ENCODE measurements at regions not wholly inside any gene's neighbourhood (a gene's known extent, or its start where the extent isn't known, plus 50 kb on each side); places are given as distances from the start of the nearest gene placed in this dataset.

DNA sequence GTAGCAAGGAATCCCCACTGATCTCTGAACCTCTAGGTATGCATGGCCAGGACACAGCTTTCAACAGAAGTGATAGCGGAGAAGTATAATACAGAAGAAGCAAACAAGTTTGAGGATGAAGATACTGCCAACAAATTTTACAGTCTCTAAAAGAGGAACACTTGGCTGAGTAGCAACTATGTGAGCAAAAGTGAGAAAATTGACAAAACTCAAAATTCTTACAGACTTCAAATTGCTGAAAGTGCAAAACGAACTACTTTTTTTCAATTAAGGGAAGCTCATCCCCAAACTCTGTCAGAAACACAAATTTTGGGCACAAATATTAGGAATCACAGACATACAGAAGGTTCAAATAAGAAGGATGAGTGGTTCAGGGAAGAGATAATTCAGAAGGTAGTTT, 1324.6 kb downstream of the LRFN5 start:
- DNase-seq = no peak

DNA sequence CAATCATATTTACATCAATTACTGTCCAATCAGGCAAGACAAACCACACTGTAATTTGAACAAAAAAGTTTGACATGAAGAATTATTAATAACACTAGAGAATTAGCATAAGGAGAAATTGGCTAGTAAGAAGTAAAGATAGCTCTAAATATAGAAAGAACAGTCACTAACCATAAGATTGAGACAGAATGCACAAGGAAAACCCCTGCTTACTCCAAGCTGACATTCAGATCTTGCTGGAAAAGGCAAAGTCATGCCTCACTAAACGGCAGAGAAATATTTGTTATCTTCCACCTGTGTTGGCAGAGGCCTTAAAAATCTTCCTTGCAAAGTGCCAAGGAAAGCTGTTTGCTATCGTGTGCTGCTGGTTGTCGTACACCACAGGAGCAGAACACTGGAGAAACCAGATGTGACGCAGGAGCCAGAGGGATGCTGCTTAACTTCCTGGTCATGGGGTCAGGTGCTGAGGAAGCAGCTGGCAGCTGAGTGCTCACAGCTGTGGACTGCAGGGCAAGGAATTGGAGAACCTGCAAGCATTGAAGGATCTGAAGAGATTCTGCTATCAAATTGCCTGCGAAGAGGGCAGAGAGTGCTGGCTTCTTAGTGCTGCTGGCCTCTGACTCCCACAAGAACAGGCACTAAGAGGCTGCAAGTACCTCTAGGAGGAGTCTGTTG, 1323.3 kb downstream of the LRFN5 start:
- no peak for DNase-seq

DNA sequence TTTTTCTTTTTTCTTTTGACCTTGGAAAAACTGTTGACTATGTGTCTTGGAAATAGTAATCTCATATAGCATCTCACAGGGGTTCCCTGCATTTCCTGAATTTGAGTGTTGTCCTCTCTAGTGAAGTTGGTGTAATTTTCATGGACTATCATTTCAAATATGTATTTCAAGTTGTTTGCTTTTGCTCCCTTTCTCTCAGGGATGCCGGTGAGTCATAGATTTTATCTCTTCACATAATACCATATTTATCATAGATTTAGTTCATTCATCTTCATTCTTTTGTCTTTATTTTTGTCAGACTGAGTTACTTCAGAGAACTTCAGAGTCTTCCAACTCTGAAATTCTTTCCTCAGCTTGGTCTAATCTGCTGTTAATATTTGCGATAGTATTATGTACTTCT, 1320.6 kb downstream of the LRFN5 start:
- DNase-seq = no peak

DNA sequence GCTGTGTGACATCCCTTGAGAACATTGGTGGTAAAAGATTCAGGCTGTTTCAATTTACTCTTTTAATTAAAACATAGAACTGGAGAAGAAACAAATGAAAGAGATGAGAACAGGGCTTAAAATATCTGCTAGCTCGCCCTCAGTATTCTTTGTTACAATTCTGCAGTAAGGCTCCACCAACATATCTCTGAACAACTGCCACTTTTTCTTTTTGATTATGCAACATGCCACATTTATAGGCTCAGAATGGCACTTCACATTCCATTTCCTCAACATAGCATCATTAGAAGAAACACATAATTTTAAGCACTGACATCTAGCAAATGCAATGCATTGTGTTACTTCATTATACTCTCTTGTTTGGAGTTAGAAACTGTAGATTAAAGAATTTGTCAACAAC, 1315.2 kb downstream of the LRFN5 start:
- DNase-seq = peak in 1 of 2 donors; percentile 18

DNA sequence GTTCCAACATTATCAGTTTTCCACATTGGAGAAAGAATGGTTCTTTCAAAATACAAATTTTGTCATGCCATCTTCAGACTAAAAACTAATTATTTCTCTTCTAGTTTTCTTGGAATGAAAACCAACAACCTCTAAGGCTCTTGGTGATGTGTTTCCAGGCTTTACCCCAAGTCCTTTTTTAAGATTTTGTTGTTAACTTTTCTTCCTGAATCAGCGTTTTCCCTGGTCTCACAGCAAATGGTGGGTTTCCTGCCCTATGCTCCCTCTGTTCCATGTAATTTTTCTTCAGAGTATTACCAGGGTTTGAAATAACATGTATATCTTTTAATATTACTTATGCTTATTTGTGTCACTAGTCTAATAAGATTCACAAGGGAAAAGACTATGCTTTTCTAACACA, 1311.9 kb downstream of the LRFN5 start:
- DNase-seq = no peak

DNA sequence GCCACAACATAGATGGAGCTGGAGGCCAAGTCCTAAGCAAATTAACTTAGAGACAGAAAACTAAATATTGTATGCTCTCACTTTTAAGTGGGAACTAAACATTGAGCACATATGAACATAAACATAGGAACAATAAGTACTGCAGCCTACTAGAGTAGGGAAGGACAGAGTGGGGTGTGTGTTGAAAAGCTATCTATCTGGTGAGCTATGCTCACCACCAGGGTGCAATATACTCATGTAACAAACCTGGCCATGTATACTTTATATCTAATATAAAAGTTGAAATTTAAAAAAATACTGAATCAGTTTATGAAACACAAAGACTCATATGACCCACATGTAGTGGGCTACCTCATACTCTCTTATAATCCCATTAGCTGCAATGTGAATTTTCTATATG, 1305.0 kb downstream of the LRFN5 start:
- DNase-seq = no peak

DNA sequence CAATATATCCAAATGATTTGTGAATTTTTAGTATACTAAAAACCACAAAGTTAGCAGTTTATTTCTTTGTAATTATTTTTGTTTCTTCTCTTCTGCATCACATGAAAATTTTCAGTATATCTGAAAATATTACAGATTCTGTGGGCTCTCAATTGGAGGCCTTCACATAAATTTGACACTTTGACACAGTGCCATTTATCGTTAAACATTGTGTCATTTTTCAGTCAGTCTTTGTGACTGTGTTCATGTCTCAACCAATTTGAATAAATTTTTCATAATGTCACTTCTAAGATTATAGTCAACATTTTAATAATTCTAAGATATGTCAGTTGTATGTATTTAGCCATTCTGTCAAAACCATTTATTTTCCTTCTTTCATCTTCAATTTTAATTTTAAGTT, 1303.0 kb downstream of the LRFN5 start:
- no peak for DNase-seq

DNA sequence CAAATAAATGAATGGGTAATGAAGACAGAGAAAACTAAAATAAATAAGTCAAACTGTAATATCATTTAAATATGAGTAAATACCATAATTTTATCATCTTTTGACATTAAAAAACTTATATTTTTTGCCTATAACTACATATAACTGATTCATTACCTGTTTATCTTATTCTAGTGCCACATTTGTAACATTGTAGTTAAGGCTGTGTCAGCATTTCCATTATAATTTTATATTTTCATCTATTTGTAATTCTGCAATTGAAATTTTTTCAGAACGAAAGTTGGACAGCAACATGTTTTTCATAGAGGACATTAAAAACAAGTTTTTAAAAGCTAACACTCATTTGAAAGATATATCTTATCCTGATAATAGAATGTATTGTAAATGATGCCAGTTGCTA, 1286.5 kb downstream of the LRFN5 start:
- DNase-seq = no peak

DNA sequence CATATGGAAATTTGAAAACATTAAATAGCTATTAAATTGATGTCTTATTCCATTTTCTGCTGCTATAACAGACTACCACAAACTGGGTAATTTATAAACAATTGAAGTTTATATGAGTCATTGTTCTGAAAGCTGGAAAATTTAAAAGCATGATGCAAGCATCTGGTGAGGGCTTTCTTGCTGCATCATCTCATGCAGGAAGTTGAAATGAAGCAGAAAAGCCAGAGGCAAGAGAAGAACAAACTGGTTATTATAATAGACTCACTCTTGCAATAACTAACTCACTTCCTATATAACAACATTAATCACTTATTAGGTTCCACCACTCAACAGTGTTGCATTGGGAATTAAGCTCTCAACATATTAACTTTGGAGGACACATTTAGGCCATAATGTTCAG, 1277.4 kb downstream of the LRFN5 start:
- no peak for DNase-seq

DNA sequence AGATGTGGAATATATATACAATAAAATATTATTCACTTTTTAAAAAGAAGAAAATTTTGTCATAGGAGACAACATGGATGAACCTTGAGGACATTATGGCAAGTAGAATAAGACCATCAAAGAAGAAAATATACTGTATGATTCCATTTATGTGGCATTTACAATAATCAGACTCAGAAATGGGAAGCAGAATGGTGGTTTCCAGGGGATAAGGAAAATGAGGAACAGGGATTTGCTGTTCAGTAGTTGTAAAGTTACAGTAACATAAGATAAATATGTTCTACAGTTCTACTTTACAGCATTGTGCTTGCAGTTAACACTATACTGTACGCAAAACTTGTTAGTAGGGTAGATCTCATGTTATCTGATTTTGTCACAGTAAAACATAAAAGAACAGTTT, 1271.0 kb downstream of the LRFN5 start:
- DNase-seq = no peak

DNA sequence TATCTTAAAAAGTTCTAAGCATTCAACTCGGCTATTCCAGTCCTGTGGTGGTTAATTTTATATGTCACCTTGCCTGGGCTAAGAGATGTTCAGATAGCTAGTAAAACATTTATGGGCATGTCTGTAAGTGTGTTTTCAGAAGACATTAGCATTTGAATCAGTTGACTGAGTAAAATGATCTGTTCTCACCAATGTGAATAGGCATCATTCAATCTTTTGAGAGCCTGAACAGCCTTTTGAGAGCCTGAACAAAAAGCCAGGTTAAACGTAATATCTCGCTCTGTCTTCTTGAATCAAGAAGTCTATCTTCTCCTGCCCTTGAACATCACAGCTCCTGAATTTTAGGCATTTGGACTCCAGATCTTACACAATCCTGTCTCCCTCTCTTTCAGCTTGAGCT, 1266.1 kb downstream of the LRFN5 start:
- DNase-seq = no peak

DNA sequence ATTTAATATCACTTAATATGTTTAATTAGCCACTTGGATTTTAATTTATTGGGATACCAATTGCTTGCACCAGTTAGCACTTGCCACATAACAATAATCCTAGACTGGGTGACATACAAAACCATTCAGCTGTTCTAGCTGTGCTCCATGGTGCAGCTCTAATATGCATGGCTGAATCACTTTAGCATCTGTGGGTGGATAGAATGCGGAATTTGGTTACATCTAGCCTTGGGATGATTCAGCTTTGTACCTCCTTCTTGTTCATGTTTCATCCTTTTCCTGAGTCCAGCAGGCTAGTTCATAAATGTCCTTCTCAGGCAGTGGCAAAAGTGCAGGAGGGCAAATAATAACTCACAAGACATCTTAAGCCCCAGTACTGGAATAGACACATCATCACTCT, 1263.0 kb downstream of the LRFN5 start:
- no peak for DNase-seq

DNA sequence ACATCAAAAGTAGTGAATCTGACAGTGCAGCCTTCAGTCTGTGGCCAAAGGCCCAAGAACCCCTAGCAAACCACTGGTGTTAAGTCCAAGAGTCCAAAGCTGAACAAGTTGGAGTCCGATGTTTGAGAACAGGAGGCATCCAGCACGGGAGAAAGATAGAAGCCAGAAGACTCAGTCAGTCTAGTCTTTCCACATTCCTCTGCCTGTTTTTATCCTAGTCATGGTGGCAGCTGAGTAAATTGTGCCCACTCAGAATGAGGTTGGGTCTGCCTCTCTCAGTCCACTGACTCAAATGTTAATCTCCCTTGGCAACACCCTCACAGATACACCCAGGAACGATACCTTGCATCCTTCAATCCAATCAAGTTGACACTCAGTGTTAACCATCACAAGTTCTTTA, 1255.4 kb downstream of the LRFN5 start:
- DNase-seq = no peak

DNA sequence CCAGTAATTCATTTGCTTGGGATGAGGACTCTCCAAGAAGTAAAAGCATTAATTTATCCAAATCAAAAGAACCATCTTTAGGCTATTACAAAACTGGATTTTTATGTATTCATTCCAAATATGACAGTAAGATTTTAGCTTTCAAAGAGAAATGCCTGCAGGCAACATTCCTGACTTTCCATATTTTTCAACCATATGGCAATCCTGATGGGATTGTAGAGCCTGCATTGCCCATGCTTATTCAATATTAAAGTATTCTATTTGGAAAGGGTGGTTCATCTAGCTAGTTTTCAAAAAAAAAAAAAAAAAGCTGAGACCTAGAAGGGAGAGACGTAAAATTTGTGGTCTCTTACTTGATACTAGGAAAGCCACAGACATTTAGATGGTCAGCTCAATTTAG, 1253.7 kb downstream of the LRFN5 start:
- no peak for DNase-seq

DNA sequence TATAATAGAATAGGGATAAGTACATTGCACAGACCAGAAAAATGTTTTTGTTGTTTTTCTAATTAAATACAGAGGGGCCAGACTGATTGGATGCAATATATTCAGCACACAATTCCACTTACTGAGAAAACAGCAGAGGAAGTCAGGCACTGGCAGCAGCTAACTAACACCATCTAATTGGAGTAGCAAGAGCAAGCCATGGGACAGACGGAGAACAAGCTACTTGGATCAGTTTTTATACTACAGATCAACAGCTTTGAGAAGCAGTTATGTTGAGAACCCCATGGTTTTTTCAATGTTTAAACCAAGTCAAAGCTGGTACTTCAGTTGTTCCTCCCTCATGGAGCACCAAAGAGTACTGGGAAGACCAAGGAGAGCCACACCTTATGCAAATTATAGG, 1249.4 kb downstream of the LRFN5 start:
- no peak for DNase-seq

DNA sequence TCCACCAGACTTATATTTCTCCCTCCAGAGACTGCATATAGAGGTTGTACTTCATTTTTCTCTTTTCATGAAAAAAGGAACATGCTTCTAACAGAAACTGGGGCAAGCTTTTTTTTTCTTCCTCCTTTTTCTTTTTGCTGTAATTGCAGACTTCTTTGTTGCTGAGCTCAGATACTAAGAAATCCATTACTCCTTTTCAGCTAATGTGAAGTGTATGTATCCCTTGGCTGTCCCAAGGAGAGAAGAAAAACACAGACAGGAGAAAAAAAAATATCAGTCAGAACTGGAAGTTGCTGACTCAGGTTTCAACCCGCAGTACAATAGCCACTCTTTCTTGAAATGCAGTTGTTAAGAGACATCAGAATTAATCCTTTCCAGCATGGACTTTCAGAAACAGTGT, 1248.4 kb downstream of the LRFN5 start:
- no peak for DNase-seq

DNA sequence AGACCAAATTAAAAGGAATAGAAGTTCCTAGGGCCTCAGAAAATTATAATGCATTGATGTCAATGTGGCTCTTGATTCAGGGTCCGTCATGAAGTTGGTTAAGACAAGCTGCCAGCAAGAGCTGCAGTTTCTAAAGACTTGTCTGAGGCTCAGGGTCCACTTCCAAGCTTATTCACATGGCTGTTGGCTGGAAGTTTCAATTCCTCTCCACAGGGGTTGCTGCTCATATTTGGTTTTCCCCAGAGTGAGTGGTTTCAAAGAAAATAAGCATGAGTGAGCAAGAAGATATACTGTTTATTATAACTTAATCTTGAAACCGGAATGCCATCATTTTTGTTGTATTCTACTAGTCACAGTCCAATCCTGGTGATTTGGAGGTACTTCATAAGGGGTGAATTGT, 1247.4 kb downstream of the LRFN5 start:
- DNase-seq = no peak

DNA sequence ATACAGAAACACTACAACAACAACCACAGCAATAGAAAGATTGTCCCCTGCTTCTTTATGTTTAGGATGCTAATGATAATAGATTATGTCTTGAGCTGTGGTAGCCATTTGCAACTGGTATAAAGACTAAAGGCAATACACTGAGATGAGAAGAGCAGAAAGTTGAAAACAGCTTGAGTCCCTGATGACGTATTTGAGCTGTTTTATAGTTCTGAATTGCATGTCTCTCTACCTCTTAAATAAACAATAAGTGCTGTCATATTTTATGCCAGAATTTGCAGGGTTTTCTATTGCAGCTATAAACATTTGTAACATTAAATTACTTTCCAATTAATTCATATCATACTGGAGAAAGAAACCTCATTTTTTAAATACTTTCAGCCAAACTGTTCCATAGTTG, 1242.0 kb downstream of the LRFN5 start:
- no peak for DNase-seq

DNA sequence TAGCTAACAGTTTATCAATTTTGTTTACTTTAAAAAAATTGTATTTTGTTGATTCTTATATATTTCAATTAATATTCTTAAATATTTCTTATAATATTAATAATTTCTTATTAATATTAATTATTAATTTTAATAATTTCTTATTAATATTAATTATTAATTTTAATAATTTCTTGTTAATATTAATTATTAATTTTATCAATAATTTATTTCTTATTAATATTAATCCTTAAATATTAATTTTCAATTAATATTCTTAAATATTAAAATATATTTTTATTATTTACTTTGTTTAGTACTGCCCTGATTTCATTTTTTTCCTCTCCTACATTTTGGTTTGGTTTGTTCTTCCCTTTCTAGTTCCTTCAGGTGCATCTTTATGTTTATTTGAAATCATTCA, 1208.1 kb downstream of the LRFN5 start:
- DNase-seq = no peak

DNA sequence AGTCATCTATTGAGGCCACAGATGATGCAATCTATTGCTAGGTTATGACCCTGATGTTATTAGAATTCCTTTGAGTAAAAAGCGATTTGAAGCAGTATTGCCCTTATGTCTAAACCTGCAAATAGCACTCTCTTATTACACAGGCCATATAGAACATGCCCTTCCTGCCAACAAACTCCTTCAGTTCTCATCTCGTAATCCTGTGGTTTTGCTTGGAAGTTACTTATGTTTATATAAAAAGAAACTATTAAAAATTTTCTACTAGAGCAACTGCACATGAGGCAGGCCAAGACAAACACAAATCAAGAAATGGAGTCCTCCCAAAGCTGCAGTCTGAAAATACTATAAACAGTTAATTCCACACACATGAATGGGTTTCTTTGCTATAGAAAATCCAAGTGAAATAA, 1200.2 kb downstream of the LRFN5 start:
- peak; percentile 15 to 33 for DNase-seq

DNA sequence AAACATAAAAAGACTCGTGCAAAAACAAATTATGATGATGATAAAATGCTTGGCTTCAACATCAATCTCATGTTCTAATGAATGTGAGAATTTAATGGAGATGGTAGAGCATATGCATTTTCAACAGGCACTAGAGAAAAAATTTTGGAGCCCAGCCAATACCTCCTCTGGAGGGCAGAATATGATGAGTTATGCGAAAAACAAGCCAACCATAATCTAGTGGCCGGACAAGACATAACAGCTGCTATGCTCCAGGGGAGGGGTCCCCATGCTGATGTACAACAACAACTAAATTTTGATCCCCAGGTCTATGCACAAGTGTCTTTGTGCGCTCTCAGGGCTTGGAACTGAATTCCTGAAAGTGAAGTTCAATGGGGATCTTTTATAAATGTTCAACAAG, 1197.5 kb downstream of the LRFN5 start:
- no peak for DNase-seq

DNA sequence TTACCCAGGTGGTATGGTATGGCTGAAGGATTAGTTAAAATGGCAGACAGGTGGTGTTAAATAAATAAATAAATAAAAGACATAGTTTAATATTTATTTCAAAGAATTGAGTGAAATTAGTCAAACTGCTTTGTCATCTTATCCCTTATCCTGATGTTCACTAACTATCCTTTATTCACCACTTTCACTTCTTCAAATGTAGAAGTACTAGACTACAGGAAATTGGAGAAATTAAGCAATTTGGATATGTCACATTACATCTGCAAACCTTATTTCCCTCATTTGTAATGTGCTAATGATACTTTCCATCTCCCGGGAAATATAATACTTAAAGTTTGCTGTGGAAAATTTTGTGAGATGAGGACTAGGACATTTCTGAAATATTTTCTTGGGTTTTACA, 1195.7 kb downstream of the LRFN5 start:
- no peak for DNase-seq

DNA sequence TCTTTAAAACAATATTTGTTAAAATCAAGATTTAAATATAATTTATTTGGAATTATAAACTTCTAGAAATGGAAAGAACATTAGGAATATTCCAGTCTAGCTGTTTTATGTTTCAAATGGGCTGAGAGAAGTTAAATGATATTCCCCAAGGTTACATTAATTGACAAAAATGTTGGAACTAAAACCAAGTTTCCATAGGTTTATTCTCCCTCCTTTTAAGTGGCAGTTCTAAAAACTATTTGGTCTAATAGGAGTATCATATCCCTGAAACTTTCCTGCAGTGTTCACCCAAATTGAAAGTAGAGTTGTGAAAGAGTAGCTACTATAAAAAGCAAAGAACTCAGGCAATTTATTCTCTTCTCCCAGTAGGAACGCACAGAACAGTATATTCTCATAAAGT, 1185.5 kb downstream of the LRFN5 start:
- DNase-seq = no peak

DNA sequence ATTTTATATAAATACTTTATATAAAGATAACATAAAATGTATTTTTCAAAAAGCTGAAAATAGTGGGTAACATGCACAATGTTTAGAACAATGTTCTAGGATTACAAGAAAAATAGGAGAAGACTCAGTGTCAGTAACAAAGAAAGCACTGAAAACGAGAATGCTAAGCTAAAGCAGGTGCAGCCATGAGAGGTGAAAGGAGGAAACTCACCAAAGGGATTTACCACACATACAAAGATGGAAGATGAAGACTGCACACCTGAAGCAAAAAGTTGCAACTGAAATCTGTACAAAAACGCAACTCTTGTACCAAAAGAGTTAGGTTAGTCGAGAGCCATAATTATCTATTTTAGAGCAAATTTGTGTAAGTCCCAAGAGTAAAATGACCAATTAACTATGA, 1176.1 kb downstream of the LRFN5 start:
- DNase-seq = no peak

DNA sequence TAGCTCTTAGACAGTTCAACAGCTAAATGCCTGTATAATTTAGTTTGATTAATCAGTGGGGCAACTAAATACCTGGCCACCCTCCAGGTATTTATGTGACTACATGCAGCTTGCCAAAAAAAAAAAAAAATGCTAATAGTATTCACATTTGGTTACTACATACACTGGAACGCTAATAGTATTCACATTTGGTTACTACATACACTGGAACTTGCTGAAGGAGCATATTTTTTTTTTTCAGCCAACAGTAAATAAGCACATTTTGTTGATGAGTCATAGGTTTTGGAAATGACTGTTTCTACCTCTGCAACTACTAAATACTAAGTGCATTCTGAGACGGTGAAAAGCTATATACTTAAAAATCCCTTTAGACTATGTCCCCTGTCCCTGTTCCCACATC, 1172.3 kb downstream of the LRFN5 start:
- DNase-seq = peak; percentile 10 to 28
